B cell (primary cell): ENCODE measurements at regions not wholly inside any gene's neighbourhood (a gene's known extent, or its start where the extent isn't known, plus 50 kb on each side); places are given as distances from the start of the nearest gene placed in this dataset.

ENCODE experiments used
- CTCF ChIP-seq: fragments of 200-600 bp; IDR thresholded peaks from one replicate; pipeline ENCODE4 v1.8.0; 2022; ENCODE audit warnings: antibody characterized with exemption, mild to moderate bottlenecking
- EZH2 ChIP-seq: IDR thresholded peaks from 2 replicates; pipeline ENCODE4 v1.6.1; 2012; ENCODE audit warnings: borderline replicate concordance, low read depth, mild to moderate bottlenecking, moderate library complexity, low read length; ENCODE audit not compliant: insufficient read depth, poor library complexity, severe bottlenecking

DNA sequence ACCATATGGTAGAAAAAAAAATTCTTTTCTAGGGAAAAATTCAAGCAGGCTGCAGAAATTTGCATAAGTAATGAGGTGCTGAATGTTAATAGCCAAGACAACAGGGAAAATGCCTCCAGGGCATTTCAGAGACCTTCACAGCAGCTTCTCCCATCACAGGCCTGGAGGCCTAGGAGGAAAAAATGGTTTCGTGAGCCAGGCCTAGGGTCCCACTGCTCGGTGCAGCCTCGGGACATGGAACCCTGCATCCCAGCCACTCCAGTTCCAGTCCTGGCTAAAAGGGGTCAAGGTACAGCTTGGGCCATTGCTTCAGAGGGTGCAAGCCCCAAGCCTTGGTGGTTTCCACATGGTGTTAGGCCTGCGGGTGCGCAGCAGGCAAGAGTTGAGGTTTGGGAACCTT is 436.0 kb upstream of the SMC2 start:
- no peak for TF ChIP-seq CTCF
- TF ChIP-seq EZH2 = no peak
